CD14-positive monocyte (primary cell): ENCODE measurements at regions not wholly inside any gene's neighbourhood (a gene's known extent, or its start where the extent isn't known, plus 50 kb on each side); places are given as distances from the start of the nearest gene placed in this dataset.

Experiments
- DNase-seq, 3 donors: peaks; one replicate each; pipeline ENCODE4 v3.0.0-alpha.2; 2011 to 2022
- H2AFZ ChIP-seq: 2 replicates; pipeline ENCODE4 v1.6.0; 2012; ENCODE audit warnings: mild to moderate bottlenecking, low read depth, low read length, inconsistent platforms; ENCODE audit not compliant: insufficient read depth, poor library complexity, severe bottlenecking
- H3K27ac ChIP-seq, 2 donors: 1 replicate in 1 of 2; 2 replicates in 1 of 2; pipeline ENCODE4 v1.5.1; 2012 to 2013; ENCODE audit warnings: low read length in 2 of 2, control low read depth in 1 of 2, inconsistent platforms in 1 of 2, low read depth in 1 of 2, mild to moderate bottlenecking in 1 of 2
- H3K27me3 ChIP-seq, 2 donors: one replicate each; pipeline versions ENCODE4 v1.6.0 to v1.6.1; 2011 to 2013; ENCODE audit warnings: low read length in 2 of 2; ENCODE audit not compliant: control insufficient read depth in 2 of 2, insufficient read depth in 2 of 2
- H3K36me3 ChIP-seq, 2 donors: replicated peaks in 1 of 2; 1 replicate in 1 of 2; 2 replicates in 1 of 2; pipeline versions ENCODE4 v1.5.1 to v1.6.1; 2012 to 2013; ENCODE audit warnings: low read length in 2 of 2, control low read depth in 1 of 2, inconsistent platforms in 1 of 2, mild to moderate bottlenecking in 1 of 2; ENCODE audit not compliant: insufficient read depth in 2 of 2, control insufficient read depth in 1 of 2
- H3K4me1 ChIP-seq, 2 donors: 1 replicate in 1 of 2; 2 replicates in 1 of 2; pipeline versions ENCODE4 v1.5.1 to v1.6.1; 2012 to 2013; ENCODE audit warnings: low read length in 2 of 2, control low read depth in 1 of 2, inconsistent platforms in 1 of 2, mild to moderate bottlenecking in 1 of 2, moderate library complexity in 1 of 2; ENCODE audit not compliant: insufficient read depth in 2 of 2, control insufficient read depth in 1 of 2
- H3K4me2 ChIP-seq: replicated peaks from 2 replicates; pipeline ENCODE3; 2012; ENCODE audit warnings: low read length, moderate library complexity, mild to moderate bottlenecking; ENCODE audit not compliant: poor library complexity, severe bottlenecking; ENCODE audit errors: extremely low read depth
- H3K4me3 ChIP-seq, 3 experiments: fragments of 200-600 bp in 1 of 3; sonication (generic) in 1 of 3; replicated peaks in 1 of 3; 1 replicate in 2 of 3; 2 replicates in 1 of 3; pipeline ENCODE4 v1.5.1; 2011 to 2013; ENCODE audit warnings: low read length in 3 of 3, mild to moderate bottlenecking in 3 of 3, control low read depth in 2 of 3, low read depth in 2 of 3, inconsistent platforms in 1 of 3, moderate library complexity in 1 of 3
- H3K79me2 ChIP-seq: 2 replicates; pipeline ENCODE4 v1.6.0; 2012; ENCODE audit warnings: mild to moderate bottlenecking, control low read depth, inconsistent platforms, low read length, moderate library complexity; ENCODE audit not compliant: insufficient read depth
- H3K9ac ChIP-seq: 2 replicates; pipeline ENCODE4 v1.6.0; 2017; ENCODE audit warnings: low read length, mild to moderate bottlenecking; ENCODE audit not compliant: insufficient read depth, poor library complexity, severe bottlenecking
- H3K9me3 ChIP-seq, 2 donors: replicated peaks in 1 of 2; 1 replicate in 1 of 2; 2 replicates in 1 of 2; pipeline versions ENCODE4 v1.5.1 to v1.6.1; 2012 to 2013; ENCODE audit warnings: low read length in 2 of 2, control low read depth in 1 of 2; ENCODE audit not compliant: control insufficient read depth in 1 of 2, insufficient read depth in 1 of 2
- H4K20me1 ChIP-seq: 2 replicates; pipeline ENCODE4 v1.6.0; 2012; ENCODE audit warnings: mild to moderate bottlenecking, low read length, control low read depth, moderate library complexity; ENCODE audit not compliant: insufficient read depth
- H3K27ac Mint-ChIP-seq, 7 donors: one replicate each; pipeline ENCODE4 v1.8.0; 2020; ENCODE audit warnings: mild to moderate bottlenecking in 7 of 7, mixed read lengths in 7 of 7, moderate library complexity in 6 of 7, inconsistent platforms in 2 of 7
- H3K27me3 Mint-ChIP-seq, 3 donors: one replicate each; pipeline ENCODE4 v1.8.0; 2021 to 2022; ENCODE audit warnings: low read depth in 3 of 3, mild to moderate bottlenecking in 3 of 3, mixed read lengths in 3 of 3, moderate library complexity in 3 of 3, inconsistent platforms in 1 of 3
- H3K36me3 Mint-ChIP-seq, 2 donors: one replicate each; pipeline ENCODE4 v1.8.0; 2020; ENCODE audit warnings: mixed read lengths in 2 of 2, inconsistent platforms in 1 of 2, mild to moderate bottlenecking in 1 of 2
- H3K4me1 Mint-ChIP-seq: one replicate; pipeline ENCODE4 v1.8.0; 2020; ENCODE audit warnings: mild to moderate bottlenecking, mixed read lengths
- H3K4me3 Mint-ChIP-seq, 2 donors: one replicate each; pipeline ENCODE4 v1.8.0; 2020; ENCODE audit warnings: mild to moderate bottlenecking in 2 of 2, mixed read lengths in 2 of 2, moderate library complexity in 1 of 2
- H3K9me3 Mint-ChIP-seq, 7 donors: one replicate each; pipeline ENCODE4 v1.8.0; 2020 to 2022; ENCODE audit warnings: mixed read lengths in 7 of 7, mild to moderate bottlenecking in 6 of 7, moderate library complexity in 6 of 7, inconsistent platforms in 2 of 7
- WGBS: methylation state at CpG from one replicate; pipeline ENCODE4 v1.1.5; 2013; ENCODE audit warnings: missing lambda C conversion rate; ENCODE audit not compliant: insufficient coverage; 5-methylcytosine and 5-hydroxymethylcytosine counted together
- intact Hi-C, 2 donors: fragments of 100-400 bp; cut with micrococcal nuclease; formaldehyde crosslinking; loops; one replicate each; pipeline versions ENCODE4 v1.15.0 to v1.15.1; 2023
- TF ChIP-seq, protein P1 (sequence below): fragments of 200-600 bp; IDR thresholded peaks from one replicate; pipeline ENCODE4 v1.8.0; 2022; ENCODE audit warnings: antibody characterized with exemption, mild to moderate bottlenecking

DNA sequence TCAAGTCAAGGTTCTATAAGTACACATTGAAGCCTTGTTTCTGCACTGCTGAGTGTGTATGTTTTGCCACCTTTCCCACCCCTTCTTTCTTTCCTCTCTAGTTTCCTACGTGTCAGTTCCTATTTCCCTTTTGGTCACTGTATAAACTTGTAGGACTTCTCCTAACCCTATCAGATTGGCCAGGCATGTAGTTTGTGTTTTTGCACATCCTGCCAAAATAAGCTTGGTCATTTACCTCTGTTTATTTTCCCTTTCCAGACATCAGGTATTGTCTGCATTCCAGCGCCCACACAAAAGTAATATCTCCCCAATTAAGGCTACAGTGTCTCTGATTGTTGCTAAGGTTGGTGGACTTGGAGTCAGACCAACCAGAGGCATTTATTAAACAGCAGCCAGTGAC is 252.9 kb upstream of the MPDZ start:
- no peaks in the 10 kb centered on the region for H3K27me3 ChIP-seq
- H3K27ac ChIP-seq: no peak overlapping the region
- H3K9ac ChIP-seq: no peak overlapping the region
- H3K4me3 Mint-ChIP-seq: no peak overlapping the region
- no CpG with 5 or more reads among the region's 2 CpGs for whole genome bisulfite sequencing
- peaks cover 0 to 13% (median 11%) of the 10 kb centered on the region in 7 donors for H3K9me3 Mint-ChIP-seq
- no peaks in the 10 kb centered on the region for H3K4me1 ChIP-seq
- no peak overlapping the region for H3K27ac Mint-ChIP-seq
- DNase-seq: no peak
- H3K36me3 ChIP-seq: no peaks in the 10 kb centered on the region
- H3K4me1 Mint-ChIP-seq: no peaks in the 10 kb centered on the region
- H3K27me3 Mint-ChIP-seq: peaks cover 0 to 4% (median 0%) of the 10 kb centered on the region in 3 donors
- no peak overlapping the region for H3K4me2 ChIP-seq
- H2AFZ ChIP-seq: no peak overlapping the region
- no peak overlapping the region for H3K4me3 ChIP-seq
- no peaks in the 10 kb centered on the region for H3K36me3 Mint-ChIP-seq
- TF ChIP-seq, protein P1, sequence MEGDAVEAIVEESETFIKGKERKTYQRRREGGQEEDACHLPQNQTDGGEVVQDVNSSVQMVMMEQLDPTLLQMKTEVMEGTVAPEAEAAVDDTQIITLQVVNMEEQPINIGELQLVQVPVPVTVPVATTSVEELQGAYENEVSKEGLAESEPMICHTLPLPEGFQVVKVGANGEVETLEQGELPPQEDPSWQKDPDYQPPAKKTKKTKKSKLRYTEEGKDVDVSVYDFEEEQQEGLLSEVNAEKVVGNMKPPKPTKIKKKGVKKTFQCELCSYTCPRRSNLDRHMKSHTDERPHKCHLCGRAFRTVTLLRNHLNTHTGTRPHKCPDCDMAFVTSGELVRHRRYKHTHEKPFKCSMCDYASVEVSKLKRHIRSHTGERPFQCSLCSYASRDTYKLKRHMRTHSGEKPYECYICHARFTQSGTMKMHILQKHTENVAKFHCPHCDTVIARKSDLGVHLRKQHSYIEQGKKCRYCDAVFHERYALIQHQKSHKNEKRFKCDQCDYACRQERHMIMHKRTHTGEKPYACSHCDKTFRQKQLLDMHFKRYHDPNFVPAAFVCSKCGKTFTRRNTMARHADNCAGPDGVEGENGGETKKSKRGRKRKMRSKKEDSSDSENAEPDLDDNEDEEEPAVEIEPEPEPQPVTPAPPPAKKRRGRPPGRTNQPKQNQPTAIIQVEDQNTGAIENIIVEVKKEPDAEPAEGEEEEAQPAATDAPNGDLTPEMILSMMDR: no peak
- intact Hi-C loops: no loop called here
- H3K79me2 ChIP-seq: no peaks in the 10 kb centered on the region
- no peaks in the 10 kb centered on the region for H4K20me1 ChIP-seq
- H3K9me3 ChIP-seq: peaks cover 0 to 12% of the 10 kb centered on the region in 2 donors

DNA sequence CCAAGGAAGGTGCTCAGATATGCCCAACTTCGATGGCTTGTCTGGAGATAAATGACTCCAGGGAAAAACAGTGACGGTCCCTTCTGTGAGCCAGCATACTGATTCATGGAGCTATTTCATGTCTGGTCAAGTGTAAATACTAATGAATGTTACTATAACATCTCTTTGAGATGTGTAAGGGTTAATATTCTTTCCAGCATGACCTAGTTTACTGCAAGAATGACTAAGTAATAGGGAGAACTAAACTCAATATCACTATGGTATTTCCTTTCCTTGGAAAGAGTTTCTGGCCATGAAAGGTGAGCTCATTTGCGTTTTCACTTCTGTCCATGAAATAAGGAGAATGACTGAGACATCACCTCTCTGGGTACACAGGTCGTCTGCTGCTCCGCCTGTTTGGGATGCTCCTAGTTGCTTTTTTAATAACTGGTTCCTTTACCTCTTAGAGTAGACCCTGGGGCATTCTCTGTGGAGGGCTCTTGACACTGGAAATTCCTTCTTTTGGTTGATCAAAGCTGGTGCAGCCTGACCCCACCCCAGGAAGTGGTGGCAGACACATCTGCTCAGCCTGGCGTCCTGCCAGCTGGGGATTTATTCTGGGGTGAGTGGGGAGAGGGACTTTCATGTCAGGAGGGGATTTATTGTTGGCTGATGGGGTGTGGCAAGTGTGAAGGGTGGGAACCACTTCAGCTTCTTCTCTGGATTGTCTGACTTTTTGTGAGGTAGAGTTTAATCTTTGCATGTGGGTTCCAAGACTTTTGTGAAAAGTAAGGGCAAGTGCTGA is 250.0 kb upstream of the MPDZ start:
- Histone ChIP-seq H3K9ac (no peak overlapping the region), H3K27me3 (no peaks in the 10 kb centered on the region), H3K79me2 (no peaks in the 10 kb centered on the region), H3K9me3 (no peaks in the 10 kb centered on the region), H3K36me3 (no peaks in the 10 kb centered on the region), H3K27ac (no peak overlapping the region), H3K4me2 (no peak overlapping the region), H3K4me1 (no peaks in the 10 kb centered on the region), H2AFZ (no peak overlapping the region), H3K4me3 (no peak overlapping the region), H4K20me1 (no peaks in the 10 kb centered on the region)
- intact Hi-C loops: no loop called here
- Mint-ChIP-seq H3K4me3 (no peak overlapping the region), H3K27ac (no peak overlapping the region), H3K4me1 (no peaks in the 10 kb centered on the region), H3K27me3 (no peaks in the 10 kb centered on the region), H3K9me3 (peaks cover 0 to 8% (median 3%) of the 10 kb centered on the region in 7 donors), H3K36me3 (no peaks in the 10 kb centered on the region)
- TF ChIP-seq, protein P1: no peak
- no peak for DNase-seq
- WGBS: 40% methylated on average over 3 of the region's 6 CpGs
